Astrocyte of the spinal cord (primary cell): ENCODE measurements at regions not wholly inside any gene's neighbourhood (a gene's known extent, or its start where the extent isn't known, plus 50 kb on each side); places are given as distances from the start of the nearest gene placed in this dataset.
A peak's percentile ranks its signal among the peaks of the same experiment; 100 is the strongest.

Experiments used
- DNase-seq: peaks from one replicate; pipeline ENCODE4 v3.0.0; 2011; ENCODE audit warnings: low read depth, low spot score
- H3K4me3 ChIP-seq: 2 replicates; pipeline ENCODE4 v1.5.1; 2011; ENCODE audit warnings: low read depth, mild to moderate bottlenecking, low read length, moderate library complexity
- in situ Hi-C: cut with HindIII; loops from 2 replicates; pipeline ENCODE4 v1.10.0; 2017; ENCODE audit warnings: low sequenced_read_pairs
- TF ChIP-seq, protein P1 (sequence below): IDR thresholded peaks from 2 replicates; pipeline ENCODE4 v1.5.1; 2012; ENCODE audit warnings: low read depth, mild to moderate bottlenecking, low read length, inconsistent platforms

DNA sequence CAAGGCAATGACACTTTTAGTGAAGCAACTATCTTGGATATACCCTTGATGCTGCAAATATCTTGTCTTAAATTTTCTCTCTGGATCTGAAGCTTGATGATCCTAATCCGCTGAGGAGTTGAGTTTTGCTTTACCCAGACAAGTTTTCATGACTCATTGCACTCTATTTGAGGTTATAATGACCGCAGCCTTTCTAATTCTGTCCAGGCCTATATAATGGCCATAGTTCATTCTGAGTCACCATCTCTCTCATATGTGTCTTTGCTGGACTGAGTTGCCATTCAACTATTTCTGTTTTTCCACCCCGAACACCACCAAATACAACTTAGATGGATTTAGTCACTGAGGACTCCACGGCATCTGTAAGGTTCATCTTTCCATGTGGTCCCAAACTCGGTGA is 802.1 kb upstream of the FAM98A start:
- in situ Hi-C loops: no loop called here
- DNase-seq: peak; percentile 76
- no peak overlapping the region for H3K4me3 ChIP-seq
- TF ChIP-seq, protein P1, sequence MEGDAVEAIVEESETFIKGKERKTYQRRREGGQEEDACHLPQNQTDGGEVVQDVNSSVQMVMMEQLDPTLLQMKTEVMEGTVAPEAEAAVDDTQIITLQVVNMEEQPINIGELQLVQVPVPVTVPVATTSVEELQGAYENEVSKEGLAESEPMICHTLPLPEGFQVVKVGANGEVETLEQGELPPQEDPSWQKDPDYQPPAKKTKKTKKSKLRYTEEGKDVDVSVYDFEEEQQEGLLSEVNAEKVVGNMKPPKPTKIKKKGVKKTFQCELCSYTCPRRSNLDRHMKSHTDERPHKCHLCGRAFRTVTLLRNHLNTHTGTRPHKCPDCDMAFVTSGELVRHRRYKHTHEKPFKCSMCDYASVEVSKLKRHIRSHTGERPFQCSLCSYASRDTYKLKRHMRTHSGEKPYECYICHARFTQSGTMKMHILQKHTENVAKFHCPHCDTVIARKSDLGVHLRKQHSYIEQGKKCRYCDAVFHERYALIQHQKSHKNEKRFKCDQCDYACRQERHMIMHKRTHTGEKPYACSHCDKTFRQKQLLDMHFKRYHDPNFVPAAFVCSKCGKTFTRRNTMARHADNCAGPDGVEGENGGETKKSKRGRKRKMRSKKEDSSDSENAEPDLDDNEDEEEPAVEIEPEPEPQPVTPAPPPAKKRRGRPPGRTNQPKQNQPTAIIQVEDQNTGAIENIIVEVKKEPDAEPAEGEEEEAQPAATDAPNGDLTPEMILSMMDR: no peak

DNA sequence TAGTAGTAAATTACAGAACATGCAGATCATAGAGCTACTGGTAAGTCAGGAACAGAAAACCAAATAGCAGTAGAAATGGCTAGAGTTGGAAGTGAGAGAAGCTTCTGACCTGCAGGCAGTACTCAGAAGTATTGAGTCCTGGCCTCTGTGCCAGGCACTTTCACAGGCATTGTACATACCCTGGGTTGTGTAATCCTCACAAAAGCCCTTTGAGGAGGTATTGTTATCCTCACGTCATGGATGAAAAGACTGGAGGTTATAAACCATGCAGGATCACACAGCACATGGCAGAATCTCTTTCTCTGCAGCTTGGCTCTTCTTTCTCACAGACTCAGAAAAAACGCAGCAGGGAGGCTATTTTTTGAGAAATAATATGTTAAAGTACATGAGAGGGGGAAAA is 789.3 kb upstream of the FAM98A start:
- in situ Hi-C loops: no loop called here
- H3K4me3 ChIP-seq: no peak overlapping the region
- TF ChIP-seq, protein P1: no peak
- DNase-seq: no peak

DNA sequence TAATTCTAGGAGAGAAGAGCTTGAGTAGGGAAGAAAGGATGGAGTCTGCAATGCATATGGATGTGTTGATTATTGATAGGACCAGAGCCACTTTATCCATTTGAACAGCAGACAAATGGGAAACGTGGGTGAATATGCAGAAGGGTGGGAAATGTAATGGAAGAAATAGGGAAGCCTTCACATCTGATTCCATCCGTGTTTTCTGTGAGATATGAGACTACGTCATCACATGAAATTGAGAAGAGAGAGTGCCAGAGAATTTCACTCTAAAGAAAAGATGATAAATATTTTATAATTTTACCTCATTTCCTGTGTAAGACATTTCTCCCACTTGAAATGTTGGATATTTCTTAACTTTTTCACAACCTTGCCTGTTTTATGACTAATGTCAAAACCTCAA is 788.4 kb upstream of the FAM98A start:
- DNase-seq: no peak
- H3K4me3 ChIP-seq: no peak overlapping the region
- TF ChIP-seq, protein P1: no peak

GRCh38 chr2:34379586-34379985 is 780.5 kb upstream of the FAM98A start:
- DNase-seq: no peak
- in situ Hi-C loops: no loop called here
- H3K4me3 ChIP-seq: no peak overlapping the region
- TF ChIP-seq, protein P1: no peak

More for the DNA sequence above, 788.4 kb upstream of the FAM98A start:
- in situ Hi-C loops: no loop called here

GRCh38 chr2:34373586-34374233 is 774.6 kb upstream of the FAM98A start:
- DNase-seq: no peak
- in situ Hi-C loops: no loop called here
- TF ChIP-seq, protein P1: no peak
- no peak overlapping the region for H3K4me3 ChIP-seq

DNA sequence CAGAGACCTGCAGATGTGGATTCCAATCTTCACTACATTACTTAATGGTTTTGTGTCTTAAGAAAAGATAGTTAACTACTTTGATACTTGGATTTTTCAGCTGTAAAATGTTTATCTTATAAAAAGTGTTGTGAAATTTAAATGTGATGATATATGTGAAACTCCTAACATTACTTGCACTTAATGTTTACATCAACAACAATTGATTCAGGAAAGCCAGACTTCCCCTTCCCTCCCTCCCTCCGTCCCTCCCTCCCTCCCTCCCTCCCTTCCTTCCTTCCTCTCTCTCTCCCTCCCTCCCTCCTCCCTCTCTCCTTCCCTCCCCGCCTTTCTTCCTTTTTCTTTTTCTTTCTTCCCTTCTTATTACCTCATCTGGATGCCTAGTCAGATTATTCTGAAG is 773.9 kb upstream of the FAM98A start:
- no peak overlapping the region for H3K4me3 ChIP-seq
- in situ Hi-C loops: no loop called here
- DNase-seq: no peak
- TF ChIP-seq, protein P1: no peak
